HUDEP-2 (cell line): ENCODE measurements at regions not wholly inside any gene's neighbourhood (a gene's known extent, or its start where the extent isn't known, plus 50 kb on each side); places are given as distances from the start of the nearest gene placed in this dataset.

Experiments used
- DNase-seq, 76 experiments: peaks; one replicate each; lab custom pipeline; 2025; ENCODE audit not compliant: unreplicated experiment in 76 of 76; lab: John Stamatoyannopoulos, UW

DNA sequence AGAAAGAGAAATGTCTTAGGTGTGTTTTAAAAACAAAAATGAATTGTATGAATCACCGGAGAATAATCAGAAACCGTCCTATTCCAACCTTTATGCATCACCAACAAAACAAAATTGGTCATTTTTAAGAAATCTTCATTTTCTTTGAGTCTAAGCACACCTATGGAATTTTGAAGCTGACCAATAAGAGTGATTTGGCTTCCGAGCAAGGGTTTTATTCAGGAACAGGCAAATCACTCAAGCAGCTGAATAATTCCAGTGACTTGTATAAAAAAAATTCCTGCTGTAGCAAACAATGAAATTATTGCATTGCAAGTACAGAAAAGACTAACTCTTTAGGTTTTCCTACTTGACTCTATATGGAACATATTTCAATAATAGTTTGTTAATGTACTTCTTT, 83.8 kb upstream of the FNDC3B start:
- no peak for DNase-seq

DNA sequence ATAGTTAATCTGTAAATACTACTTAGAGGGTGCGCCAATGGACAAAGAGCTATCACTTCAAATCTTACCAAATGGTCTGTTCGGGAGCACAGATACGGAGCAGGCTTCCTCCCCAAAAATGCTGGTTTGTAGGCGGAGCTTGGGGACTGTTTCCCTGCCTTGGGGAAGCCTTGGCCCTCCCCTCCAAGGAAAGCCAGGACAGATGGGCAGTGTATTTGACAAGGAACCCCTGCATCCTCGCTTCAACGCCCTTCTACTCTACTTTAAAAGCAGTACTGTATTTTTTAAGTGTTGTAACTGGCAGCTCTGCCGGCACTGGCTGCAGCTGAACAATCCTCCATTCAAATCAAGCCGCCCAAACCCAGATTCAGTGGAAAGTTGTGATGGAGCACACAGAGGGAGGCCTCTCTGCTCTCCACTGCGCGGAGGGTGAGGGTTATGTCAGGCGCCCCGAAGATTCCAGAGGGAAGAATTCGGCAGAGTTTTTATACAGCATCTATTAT, 83.1 kb upstream of the FNDC3B start:
- DNase-seq, result no peak

DNA sequence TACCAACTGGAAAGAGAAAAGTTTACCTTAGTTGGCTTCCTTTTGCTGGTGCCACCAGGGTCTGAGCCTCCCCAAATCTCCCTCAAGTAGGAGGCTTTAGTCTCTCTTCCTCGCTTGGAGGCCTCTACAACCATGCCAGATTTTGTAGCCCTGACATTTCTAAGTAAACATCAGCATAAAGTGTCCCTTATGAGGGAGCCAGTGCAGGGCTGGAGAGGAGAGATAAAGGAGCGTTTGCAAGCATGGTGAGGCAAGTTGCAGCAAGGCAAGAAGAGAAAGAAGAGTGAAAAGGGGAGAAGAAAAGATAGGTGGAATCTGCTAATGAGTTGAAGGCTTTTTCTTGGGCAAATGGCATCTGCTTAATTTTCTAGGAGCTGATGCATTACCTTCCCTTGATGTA, 82.7 kb upstream of the FNDC3B start:
- DNase-seq, result peak in 2 of 76 experiments; percentile 4 to 13

DNA sequence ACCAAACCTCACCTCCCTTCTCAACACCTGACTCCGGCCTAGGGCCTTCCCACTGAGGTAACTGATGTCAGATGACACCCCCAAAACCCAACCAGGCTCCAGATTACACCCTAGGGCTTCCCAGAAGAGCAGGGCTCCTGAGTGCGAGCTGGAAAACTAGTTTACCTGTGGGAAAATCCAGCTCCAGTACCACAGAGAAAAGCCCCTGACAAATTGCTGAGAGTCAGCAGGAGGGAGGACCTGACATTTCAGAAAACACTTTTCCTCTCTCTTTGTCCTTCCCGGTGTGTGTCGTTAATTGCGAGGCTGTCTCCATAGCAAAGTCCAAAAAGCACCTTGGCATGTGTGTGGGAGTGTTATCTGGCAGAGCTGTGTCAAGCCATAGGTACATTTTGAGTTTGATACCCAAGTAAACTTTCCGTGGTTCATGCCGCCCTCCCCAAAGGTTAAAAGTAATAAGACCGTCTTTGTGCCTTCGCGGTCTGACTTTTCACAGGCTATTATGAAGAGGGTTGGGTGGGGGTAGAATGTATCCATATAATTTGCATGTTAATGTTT, 79.8 kb upstream of the FNDC3B start:
- DNase-seq, result no peak

DNA sequence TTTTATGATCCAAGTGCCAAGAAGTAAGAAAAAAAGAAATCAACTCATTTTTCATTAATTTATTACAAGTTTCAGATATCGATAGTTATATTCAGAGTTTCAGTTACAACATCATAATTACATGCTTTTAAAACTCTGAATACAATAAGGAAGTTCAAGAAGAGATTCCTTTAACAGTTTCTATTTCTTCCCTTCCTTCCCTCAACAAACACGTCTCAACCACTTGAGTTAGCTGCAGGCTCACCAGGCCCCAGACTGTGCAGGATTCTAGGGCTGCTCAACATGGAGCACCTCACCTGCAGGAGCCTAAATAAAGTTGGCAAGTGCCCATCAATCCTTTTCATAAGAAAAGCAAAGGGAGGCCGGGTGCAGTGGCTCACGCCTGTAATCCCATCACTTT, 79.2 kb upstream of the FNDC3B start:
- no peak for DNase-seq

DNA sequence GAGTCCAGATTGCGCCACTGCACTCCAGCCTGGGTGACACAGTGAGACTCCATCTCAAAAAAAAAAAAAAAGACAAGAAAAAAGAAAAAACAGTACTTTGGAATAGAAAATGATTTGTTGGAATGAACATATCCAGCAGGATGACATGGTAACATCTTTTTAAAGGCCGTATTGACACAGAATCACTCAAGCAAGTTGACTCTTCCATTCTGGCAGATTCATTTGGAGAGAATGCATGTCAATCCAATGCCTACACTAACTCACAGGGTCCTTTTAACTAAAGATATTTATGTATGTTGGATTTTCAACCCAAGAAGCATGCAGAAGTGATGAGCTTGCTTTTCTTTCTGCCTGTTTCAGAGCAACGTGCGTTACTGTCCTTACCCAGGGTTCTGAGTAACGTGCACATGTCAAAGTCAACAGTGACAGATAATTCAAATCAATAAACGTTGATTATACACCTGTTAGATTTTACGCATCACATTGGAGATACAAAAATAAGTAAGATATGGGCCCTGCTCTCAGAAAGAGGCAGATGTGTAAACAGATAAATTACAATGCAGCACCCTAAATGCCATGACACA, 77.1 kb upstream of the FNDC3B start:
- no peak for DNase-seq

DNA sequence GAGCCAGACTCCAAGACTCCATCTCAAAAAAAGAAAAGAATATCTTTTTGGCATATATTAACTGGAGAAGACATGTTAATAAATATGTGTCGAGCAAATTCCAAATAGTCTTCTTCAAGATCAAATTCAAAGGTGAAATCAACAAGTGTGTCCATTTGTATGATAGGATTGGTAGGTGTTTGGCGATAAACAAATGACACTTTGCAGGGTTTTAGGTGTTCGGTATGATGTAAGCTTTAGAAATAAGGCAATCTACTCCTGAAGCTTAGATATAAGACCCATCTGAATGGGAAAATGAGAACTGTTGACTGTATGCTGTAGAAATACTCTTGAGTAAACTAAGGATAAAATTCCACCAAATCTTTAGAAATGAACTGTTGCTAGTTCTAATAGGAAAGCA, 75.8 kb upstream of the FNDC3B start:
- DNase-seq, result no peak

DNA sequence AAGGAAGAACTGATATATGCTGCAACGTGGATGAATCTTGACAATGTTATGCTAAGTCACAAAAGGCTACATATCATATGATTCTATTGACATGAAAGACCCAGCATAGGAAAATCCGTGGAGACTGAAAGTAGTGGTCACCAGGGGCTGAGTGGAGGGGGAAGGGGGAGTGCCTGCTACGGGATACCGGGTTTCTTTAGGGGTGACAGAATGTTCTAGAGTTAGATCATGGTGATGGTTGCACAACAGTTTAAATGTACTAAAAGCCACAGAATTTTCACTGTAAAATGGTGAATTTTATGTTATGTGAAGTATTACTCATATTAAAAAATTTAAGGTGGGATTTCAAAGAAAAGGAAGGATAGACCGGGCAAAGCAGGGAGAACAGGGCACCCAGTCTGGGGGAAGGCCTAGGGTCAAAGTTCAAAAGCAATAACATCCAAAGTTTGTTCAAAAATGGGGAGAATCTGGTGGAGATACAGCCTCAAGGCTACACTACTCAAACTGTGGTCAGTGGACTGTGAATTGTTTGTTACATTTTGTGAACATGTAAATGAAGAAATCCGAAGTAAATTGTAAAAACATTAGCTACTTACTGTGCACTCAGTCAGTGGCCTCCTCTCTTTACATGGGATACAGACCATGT, 74.2 kb upstream of the FNDC3B start:
- no peak for DNase-seq

DNA sequence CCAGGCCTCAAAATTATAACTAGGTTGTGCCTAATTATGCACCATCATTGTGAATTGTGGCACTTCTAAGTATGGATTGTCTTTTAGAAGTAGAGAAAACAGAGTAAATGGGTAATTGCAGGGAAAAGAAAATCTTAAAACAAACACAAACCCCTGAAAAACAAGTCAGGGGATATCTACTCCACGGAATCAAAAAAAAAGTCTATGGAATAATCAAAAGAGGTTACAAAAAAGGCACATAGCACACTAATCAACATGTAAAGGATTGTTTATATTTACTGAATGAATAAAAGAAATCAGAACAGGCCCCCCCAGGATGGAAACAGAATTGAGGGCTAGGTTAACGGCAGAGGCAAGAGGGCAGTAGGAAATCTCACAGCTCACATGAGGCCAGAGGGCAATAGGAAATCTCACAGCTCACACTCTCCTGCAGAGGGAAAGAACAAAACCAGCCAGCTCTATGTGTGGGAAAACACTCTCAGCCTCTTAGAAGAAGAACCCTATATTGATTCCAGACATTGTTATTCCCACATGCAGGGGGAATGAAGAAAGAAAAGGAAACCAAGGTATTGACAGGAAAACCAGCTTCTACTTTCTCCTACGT, 72.7 kb upstream of the FNDC3B start:
- DNase-seq, result no peak

DNA sequence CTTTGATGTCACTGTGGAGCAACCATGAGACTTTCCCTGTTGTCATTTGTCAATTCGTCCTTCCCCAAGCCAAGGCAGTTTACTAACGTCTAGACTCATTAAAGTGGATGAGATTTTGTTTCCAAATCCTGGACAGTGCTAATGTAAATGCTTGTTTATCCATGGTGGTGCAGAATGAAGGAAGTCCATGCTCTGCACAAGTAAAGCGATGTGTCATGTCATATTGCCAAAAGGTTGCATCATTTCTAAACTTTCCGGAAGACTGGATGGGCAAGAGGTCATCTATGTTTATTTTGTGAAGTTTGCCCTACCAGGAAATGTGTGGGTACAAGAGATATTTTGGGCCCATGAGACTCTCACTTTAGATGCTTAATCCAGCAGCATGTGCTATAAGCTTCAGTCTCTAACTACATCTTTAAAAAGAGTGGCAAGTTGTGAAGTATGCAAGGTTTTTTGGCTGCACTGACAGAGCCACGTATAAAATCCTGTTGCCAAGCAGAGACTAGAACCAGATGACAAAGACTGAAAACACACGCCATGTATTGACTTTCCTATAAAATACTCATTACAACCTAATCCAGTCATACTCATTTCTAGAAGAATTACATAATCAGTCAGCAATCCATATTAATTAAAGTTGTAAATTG, 72.1 kb upstream of the FNDC3B start:
- DNase-seq, result no peak

DNA sequence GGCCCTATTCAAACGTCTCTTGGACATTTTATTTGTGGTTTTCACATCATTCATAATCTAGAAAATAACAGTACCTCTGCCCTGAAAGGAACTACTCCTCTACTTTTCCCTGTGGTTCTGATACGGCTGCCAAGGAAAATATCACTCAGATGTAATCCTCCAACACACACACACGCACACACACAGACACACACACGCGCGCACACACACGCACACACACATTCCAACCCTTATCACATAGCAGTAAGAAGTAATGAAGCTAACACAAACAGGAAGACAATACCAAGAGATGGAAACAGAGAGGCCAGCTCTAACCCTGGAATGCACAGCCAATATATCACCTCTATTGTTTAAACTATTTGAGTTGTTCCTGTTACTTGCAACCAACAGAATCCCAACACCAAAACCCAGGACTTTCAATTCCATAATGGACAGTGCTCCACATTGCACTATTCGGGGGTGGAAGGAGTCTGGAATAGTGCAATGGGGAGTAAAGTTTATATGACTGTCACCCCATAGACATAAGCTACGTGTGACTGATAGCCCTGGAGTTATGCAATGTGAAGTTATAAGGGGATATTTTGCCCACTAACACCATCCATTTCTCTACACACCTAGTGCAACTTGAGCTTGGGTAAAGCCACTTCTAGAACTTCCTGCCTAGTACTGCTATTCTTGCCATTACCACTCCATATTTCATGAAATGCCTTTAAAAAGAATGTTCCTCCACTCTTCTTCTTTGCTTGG, 71.3 kb upstream of the FNDC3B start:
- no peak for DNase-seq

DNA sequence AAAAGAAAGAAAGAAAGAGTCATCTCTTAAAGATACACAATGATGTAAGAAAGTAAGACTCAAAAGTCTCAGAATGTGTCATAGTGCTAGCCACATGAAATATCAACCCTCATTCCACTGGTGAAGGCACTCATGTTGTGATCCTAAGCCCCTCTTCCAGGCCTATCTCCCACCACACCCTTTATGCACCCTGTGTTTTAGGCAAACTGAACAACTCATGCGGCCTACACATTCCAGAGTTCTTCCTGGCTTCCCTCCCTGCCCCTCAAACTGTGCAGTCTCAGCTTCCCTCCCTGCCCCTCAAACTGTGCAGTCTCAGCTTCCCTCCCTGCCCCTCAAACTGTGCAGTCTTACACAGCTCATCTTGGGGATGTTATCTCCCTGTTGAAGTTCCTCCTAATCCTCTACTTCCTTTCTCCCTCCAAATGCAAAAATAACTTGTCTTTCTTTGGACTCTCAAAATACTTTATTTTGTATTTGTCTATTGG, 69.0 kb upstream of the FNDC3B start:
- no peak for DNase-seq

DNA sequence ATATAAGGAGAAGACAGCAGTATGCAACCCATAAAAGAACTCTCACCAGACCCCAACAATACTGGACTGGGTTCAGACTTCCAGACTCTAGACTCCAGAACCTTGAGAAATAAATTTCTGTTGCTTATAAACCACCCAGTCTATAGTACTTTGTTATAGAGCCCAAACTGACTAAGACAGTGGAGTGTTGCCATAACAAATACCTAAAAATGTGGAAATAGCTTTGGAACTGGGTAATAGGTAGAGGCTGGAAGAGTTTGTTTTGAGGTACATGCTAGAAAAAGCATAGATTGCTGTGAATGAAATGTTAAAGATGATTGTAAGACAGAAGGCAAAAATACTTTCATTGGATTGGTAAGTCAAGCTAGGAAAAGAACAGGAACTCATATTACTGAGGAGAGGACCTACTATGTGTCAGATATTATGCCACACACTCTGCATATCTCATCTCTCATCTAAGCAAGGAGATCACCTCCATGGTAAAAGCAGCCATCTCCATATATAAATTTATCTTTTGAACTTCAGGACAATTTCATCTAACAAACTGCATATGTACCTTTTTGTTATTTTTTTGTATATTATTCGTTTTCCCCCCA, 67.4 kb upstream of the FNDC3B start:
- DNase-seq, result no peak

DNA sequence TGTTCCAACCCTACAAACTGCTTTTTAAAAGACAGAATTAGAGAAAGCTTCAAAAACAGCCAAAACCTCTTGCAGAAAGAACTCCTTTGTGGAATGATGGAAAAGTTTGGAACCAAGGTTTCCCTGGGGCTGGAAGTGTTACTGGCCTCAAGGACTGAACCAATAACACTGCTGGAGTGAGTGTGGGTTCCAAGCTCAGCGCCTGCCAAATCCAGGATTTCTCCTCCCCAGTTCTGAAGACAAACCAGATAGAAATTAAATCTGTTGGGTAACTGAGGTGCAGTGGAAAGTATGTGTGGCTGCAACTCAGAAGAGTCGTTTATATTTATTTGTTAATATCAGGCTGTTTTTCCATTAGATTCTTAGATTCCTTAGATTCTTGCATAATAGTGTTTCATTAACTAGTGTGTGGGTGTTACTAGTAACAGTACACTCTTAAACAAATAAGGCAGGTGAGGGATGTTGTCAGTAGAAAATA, 66.5 kb upstream of the FNDC3B start:
- DNase-seq, result no peak

DNA sequence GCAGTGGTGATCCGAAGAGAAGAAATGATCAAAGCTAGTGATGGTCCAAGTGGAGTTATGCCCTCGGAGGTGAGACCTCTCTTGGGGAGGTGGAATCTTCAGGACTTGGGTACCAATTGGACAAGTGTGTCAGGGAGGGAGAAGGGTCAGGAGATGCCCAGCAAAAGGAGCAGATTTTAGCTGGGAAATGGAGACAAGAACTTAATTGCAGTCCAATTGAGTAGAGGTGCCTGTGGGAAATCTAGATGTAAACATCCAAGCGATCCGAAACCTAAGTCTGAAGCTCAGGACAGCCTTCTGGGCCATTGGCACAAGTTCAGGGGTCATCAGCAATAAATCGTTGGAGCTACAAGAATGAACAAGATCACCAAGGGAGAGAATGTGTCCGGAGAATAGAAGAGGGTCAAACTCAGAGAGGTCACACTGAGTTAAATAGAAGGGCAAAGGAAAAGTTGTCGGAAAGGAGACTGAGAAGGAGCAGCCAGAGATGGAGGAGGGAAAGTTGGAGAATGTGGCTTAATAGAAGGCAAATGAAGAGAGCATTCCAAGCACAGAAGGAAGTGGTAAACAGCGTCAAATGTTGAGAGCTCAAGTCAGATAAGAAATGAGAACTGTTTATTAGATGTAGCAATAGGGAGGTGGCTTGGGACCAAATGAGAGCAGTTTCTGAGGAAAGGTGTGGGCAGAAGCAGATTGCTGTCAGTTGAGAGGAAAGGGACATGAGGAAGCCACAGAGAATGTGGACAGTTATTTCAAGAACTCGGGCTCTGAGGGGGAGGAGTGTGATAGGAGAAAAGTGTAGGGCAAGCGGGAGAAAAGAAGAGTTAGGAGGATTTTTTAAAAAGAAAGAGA, 64.2 kb upstream of the FNDC3B start:
- DNase-seq, result no peak

DNA sequence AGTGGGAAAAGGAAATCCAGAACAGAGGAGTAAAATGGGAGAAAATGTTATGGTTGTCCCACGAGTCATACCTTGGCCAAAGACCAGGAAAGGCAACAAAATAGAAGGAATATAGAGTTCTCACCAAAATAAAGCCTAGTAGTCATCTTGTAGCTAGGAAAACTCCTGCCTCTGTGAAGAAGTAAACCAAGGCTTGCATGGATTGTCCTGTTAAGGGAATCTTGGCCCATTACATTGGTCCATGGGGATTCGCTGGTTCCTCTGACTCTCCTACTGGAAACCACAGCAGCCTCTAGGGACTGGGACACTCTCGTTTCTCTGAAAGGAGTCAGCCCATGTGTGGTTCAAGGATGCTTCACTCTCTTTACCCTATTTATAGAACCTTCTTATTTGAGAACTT, 62.9 kb upstream of the FNDC3B start:
- no peak for DNase-seq

DNA sequence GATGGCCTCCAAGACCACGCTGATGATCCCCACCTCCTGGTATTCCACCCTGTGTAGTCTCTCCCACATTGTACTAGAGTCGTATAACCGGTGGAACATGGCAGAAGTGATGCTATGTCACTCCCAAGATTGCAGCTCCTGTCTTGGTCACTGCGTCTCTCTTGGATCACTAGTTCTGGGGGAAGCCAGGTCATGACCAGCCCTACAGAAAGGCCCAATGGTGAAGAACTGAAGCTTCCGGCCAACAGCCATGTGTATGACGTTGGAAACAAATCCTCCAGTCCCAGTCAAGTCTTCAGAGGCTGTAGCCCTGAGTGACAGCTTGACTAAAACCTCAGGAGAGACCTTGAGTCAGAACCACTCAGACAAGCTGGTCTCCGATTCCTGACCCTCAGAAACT, 61.9 kb upstream of the FNDC3B start:
- DNase-seq, result no peak

DNA sequence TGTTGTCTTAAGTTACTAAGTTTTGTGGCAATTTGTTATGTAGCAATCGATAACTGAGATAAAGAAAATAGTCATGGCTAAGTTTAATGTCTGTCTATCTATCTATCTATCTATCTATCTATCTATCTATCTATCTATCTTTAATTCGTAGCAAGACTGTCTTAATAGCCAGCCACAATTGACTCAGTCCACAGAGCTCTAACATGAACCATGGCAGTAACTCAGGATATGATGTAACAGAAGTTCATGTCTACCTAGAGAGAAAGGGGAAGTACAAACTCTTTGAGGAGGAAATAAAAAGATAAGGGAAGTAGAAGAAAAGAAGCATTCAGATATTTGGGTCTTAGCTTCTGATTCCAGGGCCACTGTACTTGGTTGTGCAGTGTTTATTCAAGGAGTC, 61.5 kb upstream of the FNDC3B start:
- peak in 1 of 76 experiments; percentile 6 for DNase-seq

DNA sequence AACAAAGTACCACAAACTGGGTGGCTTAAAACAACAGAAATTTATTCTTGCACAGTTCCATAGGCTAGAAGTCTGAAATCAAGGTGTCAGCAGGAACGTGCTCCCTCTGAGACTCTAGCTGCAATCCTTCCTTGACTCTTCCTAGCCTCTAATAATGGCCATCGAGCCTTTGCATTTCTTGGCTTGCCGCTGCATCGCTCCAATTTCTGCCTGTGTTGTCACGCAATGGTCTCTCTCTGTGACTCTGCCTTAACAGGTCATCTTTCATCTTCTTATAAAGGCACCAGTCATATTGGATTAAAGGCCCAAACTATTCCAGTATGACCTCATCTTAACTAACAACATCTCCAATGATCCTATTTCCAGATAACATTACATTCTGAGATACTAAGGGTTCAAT, 61.0 kb upstream of the FNDC3B start:
- DNase-seq, result no peak
